Fibroblast of lung (primary cell): ENCODE measurements at regions not wholly inside any gene's neighbourhood (a gene's known extent, or its start where the extent isn't known, plus 50 kb on each side); places are given as distances from the start of the nearest gene placed in this dataset.

ENCODE experiments used
- DNase-seq, 2 donors: peaks; one replicate each; pipeline versions ENCODE4 v3.0.0 to v3.0.0-alpha.2; 2010; ENCODE audit warnings: low read depth in 2 of 2
- H2AFZ ChIP-seq: 2 replicates; pipeline ENCODE4 v1.5.1; 2012; ENCODE audit warnings: low read length, control low read depth, inconsistent platforms
- H3K27ac ChIP-seq: 2 replicates; pipeline ENCODE4 v1.5.1; 2011; ENCODE audit warnings: low read length, control low read depth; ENCODE audit not compliant: insufficient read depth
- H3K27me3 ChIP-seq: 2 replicates; pipeline ENCODE4 v1.5.1; 2011; ENCODE audit warnings: mild to moderate bottlenecking, low read length; ENCODE audit not compliant: control insufficient read depth, insufficient read depth
- H3K36me3 ChIP-seq: 2 replicates; pipeline ENCODE4 v1.5.1; 2011; ENCODE audit warnings: low read length; ENCODE audit not compliant: control insufficient read depth, insufficient read depth
- H3K4me1 ChIP-seq: 2 replicates; pipeline ENCODE4 v1.5.1; 2011; ENCODE audit warnings: low read length; ENCODE audit not compliant: control insufficient read depth, insufficient read depth; ENCODE audit errors: extremely low read depth
- H3K4me2 ChIP-seq: 2 replicates; pipeline ENCODE4 v1.5.1; 2011; ENCODE audit warnings: low read length, control low read depth; ENCODE audit not compliant: insufficient read depth; ENCODE audit errors: extremely low read depth
- H3K4me3 ChIP-seq, 4 experiments: fragments of 200-600 bp in 1 of 4; sonication (generic) in 1 of 4; replicated peaks in 1 of 4; 2 replicates each; pipeline ENCODE4 v1.5.1; 2011 to 2016; ENCODE audit warnings: low read length in 4 of 4, low read depth in 3 of 4, mild to moderate bottlenecking in 3 of 4, control low read depth in 2 of 4, inconsistent platforms in 1 of 4, mixed read lengths in 1 of 4; ENCODE audit not compliant: insufficient read depth in 1 of 4; ENCODE audit errors: control extremely low read depth in 1 of 4
- H3K79me2 ChIP-seq: 2 replicates; pipeline ENCODE4 v1.5.1; 2012; ENCODE audit warnings: mild to moderate bottlenecking, low read length, inconsistent platforms; ENCODE audit not compliant: control insufficient read depth, insufficient read depth
- H3K9ac ChIP-seq: 2 replicates; pipeline ENCODE4 v1.5.1; 2011; ENCODE audit warnings: mild to moderate bottlenecking, low read length, control low read depth; ENCODE audit not compliant: insufficient read depth
- H3K9me3 ChIP-seq: 2 replicates; pipeline ENCODE4 v1.5.1; 2012; ENCODE audit warnings: low read depth, low read length; ENCODE audit not compliant: control insufficient read depth, insufficient read depth
- H4K20me1 ChIP-seq: 2 replicates; pipeline ENCODE4 v1.5.1; 2011; ENCODE audit warnings: low read length; ENCODE audit not compliant: control insufficient read depth, insufficient read depth; ENCODE audit errors: extremely low read depth
- CTCF ChIP-seq, 2 donors: IDR thresholded peaks in 1 of 2; conservative IDR thresholded peaks in 1 of 2; 1 replicate in 1 of 2; 2 replicates in 1 of 2; pipeline ENCODE4 v1.5.1; 2011 to 2012; ENCODE audit warnings: low read length in 2 of 2, control low read depth in 1 of 2, inconsistent platforms in 1 of 2, low read depth in 1 of 2, mild to moderate bottlenecking in 1 of 2
- EZH2 ChIP-seq: IDR thresholded peaks from 2 replicates; pipeline ENCODE4 v1.5.1; 2012; ENCODE audit warnings: low read length, control low read depth, mild to moderate bottlenecking; ENCODE audit errors: missing control alignments

- Histone ChIP-seq H3K79me2 (no peaks in the 10 kb centered on the region), H3K27me3 (no peaks in the 10 kb centered on the region), H3K4me3 (no peak overlapping the region), H2AFZ (no peak overlapping the region), H3K4me2 (no peak overlapping the region), H3K27ac (no peak overlapping the region), H3K36me3 (no peaks in the 10 kb centered on the region), H3K4me1 (no peaks in the 10 kb centered on the region), H4K20me1 (no peaks in the 10 kb centered on the region), H3K9ac (no peak overlapping the region), H3K9me3 (no peaks in the 10 kb centered on the region)
- no peak for TF ChIP-seq EZH2
- no peak for TF ChIP-seq CTCF (conservative IDR thresholded peaks at IDR 0.05 in 1 of 2, IDR thresholded peaks at IDR 0.05 in 1 of 2; ENCODE audit: low read depth in 1 of 2, low read length in 2 of 2)
- no peak for DNase-seq
Observed at GRCh38 chr7:41067576-41067975, 635.3 kb downstream of the INHBA start.

DNA sequence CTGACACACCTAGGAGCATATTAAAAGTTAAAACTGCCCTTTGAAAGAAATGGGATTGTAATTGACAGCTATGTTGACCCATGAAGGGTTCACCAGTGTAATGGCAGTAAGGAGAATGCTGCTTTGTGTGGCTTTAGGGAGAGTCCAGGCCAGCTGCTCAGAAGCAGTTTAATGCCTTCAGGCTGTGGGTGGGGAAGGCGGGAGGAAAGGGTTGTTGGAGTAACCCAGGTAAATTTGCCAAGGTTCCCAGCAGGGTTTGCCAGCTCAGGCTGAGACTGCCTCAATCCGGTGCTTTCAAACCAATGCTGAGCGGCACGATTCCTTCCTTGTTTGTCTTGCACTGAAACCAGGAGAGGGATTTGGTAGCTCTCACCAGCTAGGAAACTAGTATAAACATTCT lies 637.2 kb downstream of the INHBA start:
- Histone ChIP-seq H3K4me2 (no peak overlapping the region), H4K20me1 (no peaks in the 10 kb centered on the region)

DNA sequence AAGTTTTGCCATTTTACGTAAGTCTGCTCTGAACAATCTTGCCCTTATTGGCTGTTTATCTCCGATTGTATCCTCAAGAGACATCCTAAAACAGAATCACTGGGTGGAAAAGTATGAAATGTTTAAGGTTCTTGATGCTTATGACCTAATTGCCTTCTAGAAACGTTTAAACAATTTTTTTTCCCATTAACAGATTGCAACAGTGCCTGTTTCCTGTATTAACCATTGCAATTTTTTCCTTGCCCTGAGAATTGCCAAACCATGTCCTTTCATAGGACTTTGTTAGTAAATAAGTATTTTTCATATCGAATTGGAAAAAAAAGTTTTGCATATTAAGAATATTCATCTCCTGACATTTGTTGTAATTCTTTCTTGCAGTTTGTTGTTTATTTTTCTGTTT lies 639.8 kb downstream of the INHBA start:
- Histone ChIP-seq H3K9ac (no peak overlapping the region), H3K36me3 (no peaks in the 10 kb centered on the region), H3K4me1 (no peaks in the 10 kb centered on the region), H4K20me1 (no peaks in the 10 kb centered on the region), H3K27ac (no peak overlapping the region), H3K4me3 (no peak overlapping the region), H3K9me3 (no peaks in the 10 kb centered on the region), H3K27me3 (no peaks in the 10 kb centered on the region), H3K79me2 (no peaks in the 10 kb centered on the region), H3K4me2 (no peak overlapping the region), H2AFZ (no peak overlapping the region)
- DNase-seq: no peak
- TF ChIP-seq EZH2: no peak
- no peak for TF ChIP-seq CTCF (conservative IDR thresholded peaks at IDR 0.05 in 1 of 2, IDR thresholded peaks at IDR 0.05 in 1 of 2; ENCODE audit: low read depth in 1 of 2, low read length in 2 of 2)

More for the DNA sequence above, 637.2 kb downstream of the INHBA start:
- Histone ChIP-seq H2AFZ (no peak overlapping the region), H3K4me1 (no peaks in the 10 kb centered on the region), H3K79me2 (no peaks in the 10 kb centered on the region), H3K4me3 (no peak overlapping the region), H3K9me3 (no peaks in the 10 kb centered on the region), H3K36me3 (no peaks in the 10 kb centered on the region), H3K27ac (no peak overlapping the region), H3K9ac (no peak overlapping the region), H3K27me3 (no peaks in the 10 kb centered on the region)
- DNase-seq: no peak
- no peak for TF ChIP-seq CTCF (conservative IDR thresholded peaks at IDR 0.05 in 1 of 2, IDR thresholded peaks at IDR 0.05 in 1 of 2; ENCODE audit: low read depth in 1 of 2, low read length in 2 of 2)
